ENCODE measurements at regions not wholly inside any gene's neighbourhood (a gene's known extent, or its start where the extent isn't known, plus 50 kb on each side); places are given as distances from the start of the nearest gene placed in this dataset.
"Not testable (repeated sequence)": the region's sequence is repeated elsewhere in the genome, so short reads cannot be mapped to it uniquely, and the experiment has no call there.

- Mint-ChIP-seq H3K4me3 (no peak overlapping the region), H3K9me3 (no peaks in the 10 kb centered on the region), H3K36me3 (ENCODE audit: low read depth) (no peaks in the 10 kb centered on the region), H3K4me1 (ENCODE audit: low read depth) (no peaks in the 10 kb centered on the region), H3K27ac (no peak overlapping the region), H3K27me3 (ENCODE audit: low read depth) (no peaks in the 10 kb centered on the region)
- no peak for DNase-seq
- CTCF ChIA-PET, result no interaction called here
- intact Hi-C loops (cut with micrococcal nuclease), result no loop called here
Measured at GRCh38 chr2:142463047-142463446, 332.2 kb upstream of the LRP1B start.

GRCh38 chr2:142462306-142462705 is 331.5 kb upstream of the LRP1B start:
- DNase-seq, result no peak
- no peaks in the 10 kb centered on the region for H3K36me3 Mint-ChIP-seq (ENCODE audit: low read depth)
- CTCF ChIA-PET, result no interaction called here
- no peak overlapping the region for H3K4me3 Mint-ChIP-seq
- H3K27me3 Mint-ChIP-seq (ENCODE audit: low read depth), result no peaks in the 10 kb centered on the region
- H3K27ac Mint-ChIP-seq, result no peak overlapping the region
- no peaks in the 10 kb centered on the region for H3K4me1 Mint-ChIP-seq (ENCODE audit: low read depth)
- intact Hi-C loops (cut with micrococcal nuclease), result no loop called here
- peaks cover 3% of the 10 kb centered on the region for H3K9me3 Mint-ChIP-seq

- no peak for DNase-seq
- no peaks in the 10 kb centered on the region for H3K4me1 Mint-ChIP-seq (ENCODE audit: low read depth)
- H3K27me3 Mint-ChIP-seq (ENCODE audit: low read depth), result no peaks in the 10 kb centered on the region
- CTCF ChIA-PET, result no interaction called here
- no peak overlapping the region for H3K27ac Mint-ChIP-seq
- intact Hi-C loops (cut with micrococcal nuclease), result no loop called here
- H3K4me3 Mint-ChIP-seq, result no peak overlapping the region
- H3K9me3 Mint-ChIP-seq, result peaks cover 3% of the 10 kb centered on the region
- H3K36me3 Mint-ChIP-seq (ENCODE audit: low read depth), result no peaks in the 10 kb centered on the region
Measured at GRCh38 chr2:142445551-142446072, 314.8 kb upstream of the LRP1B start.

GRCh38 chr2:142445023-142445422 is 314.2 kb upstream of the LRP1B start:
- no peaks in the 10 kb centered on the region for H3K36me3 Mint-ChIP-seq (ENCODE audit: low read depth)
- H3K9me3 Mint-ChIP-seq, result peaks cover 3% of the 10 kb centered on the region
- no peak overlapping the region for H3K4me3 Mint-ChIP-seq
- no peak overlapping the region for H3K27ac Mint-ChIP-seq
- no peaks in the 10 kb centered on the region for H3K4me1 Mint-ChIP-seq (ENCODE audit: low read depth)
- intact Hi-C loops (cut with micrococcal nuclease), result no loop called here
- DNase-seq, result no peak
- H3K27me3 Mint-ChIP-seq (ENCODE audit: low read depth), result no peaks in the 10 kb centered on the region
- CTCF ChIA-PET, result no interaction called here

- DNase-seq, result no peak
- Mint-ChIP-seq H3K4me1 (ENCODE audit: low read depth) (no peaks in the 10 kb centered on the region), H3K36me3 (ENCODE audit: low read depth) (no peaks in the 10 kb centered on the region), H3K4me3 (no peak overlapping the region), H3K27me3 (ENCODE audit: low read depth) (no peaks in the 10 kb centered on the region), H3K9me3 (peaks cover 2% of the 10 kb centered on the region), H3K27ac (no peak overlapping the region)
- intact Hi-C loops (cut with micrococcal nuclease), result no loop called here
- CTCF ChIA-PET, result no interaction called here
Measured at GRCh38 chr2:142435847-142436246, 305.0 kb upstream of the LRP1B start.

- intact Hi-C loops (cut with micrococcal nuclease), result no loop called here
- CTCF ChIA-PET, result no interaction called here
- H3K4me3 Mint-ChIP-seq, result no peak overlapping the region
Measured at GRCh38 chr2:142426064-142426463, 295.2 kb upstream of the LRP1B start.

GRCh38 chr2:142425551-142425950 is 294.7 kb upstream of the LRP1B start:
- Mint-ChIP-seq H3K27ac (no peak overlapping the region), H3K27me3 (ENCODE audit: low read depth) (no peaks in the 10 kb centered on the region), H3K36me3 (ENCODE audit: low read depth) (no peaks in the 10 kb centered on the region), H3K9me3 (no peaks in the 10 kb centered on the region), H3K4me1 (ENCODE audit: low read depth) (no peaks in the 10 kb centered on the region), H3K4me3 (no peak overlapping the region)
- CTCF ChIA-PET, result no interaction called here
- intact Hi-C loops (cut with micrococcal nuclease), result no loop called here
- DNase-seq, result no peak

More at GRCh38 chr2:142426064-142426463, 295.2 kb upstream of the LRP1B start:
- no peak overlapping the region for H3K27ac Mint-ChIP-seq
- no peaks in the 10 kb centered on the region for H3K36me3 Mint-ChIP-seq (ENCODE audit: low read depth)
- H3K27me3 Mint-ChIP-seq (ENCODE audit: low read depth), result no peaks in the 10 kb centered on the region
- H3K9me3 Mint-ChIP-seq, result no peaks in the 10 kb centered on the region
- DNase-seq, result no peak
- H3K4me1 Mint-ChIP-seq (ENCODE audit: low read depth), result no peaks in the 10 kb centered on the region

GRCh38 chr2:142423603-142424002 is 292.8 kb upstream of the LRP1B start:
- Mint-ChIP-seq H3K4me3 (no peak overlapping the region), H3K27me3 (ENCODE audit: low read depth) (no peaks in the 10 kb centered on the region), H3K36me3 (ENCODE audit: low read depth) (no peaks in the 10 kb centered on the region), H3K27ac (no peak overlapping the region), H3K9me3 (no peaks in the 10 kb centered on the region), H3K4me1 (ENCODE audit: low read depth) (no peaks in the 10 kb centered on the region)
- no peak for DNase-seq
- CTCF ChIA-PET, result no interaction called here
- intact Hi-C loops (cut with micrococcal nuclease), result no loop called here

GRCh38 chr2:142422769-142423168 is 292.0 kb upstream of the LRP1B start:
- no peaks in the 10 kb centered on the region for H3K4me1 Mint-ChIP-seq (ENCODE audit: low read depth)

GRCh38 chr2:142422041-142422440 is 291.2 kb upstream of the LRP1B start:
- Mint-ChIP-seq H3K27ac (no peak overlapping the region), H3K27me3 (ENCODE audit: low read depth) (no peaks in the 10 kb centered on the region), H3K4me1 (ENCODE audit: low read depth) (no peaks in the 10 kb centered on the region), H3K9me3 (no peaks in the 10 kb centered on the region), H3K4me3 (no peak overlapping the region), H3K36me3 (ENCODE audit: low read depth) (no peaks in the 10 kb centered on the region)
- DNase-seq, result no peak
- CTCF ChIA-PET, result no interaction called here
- intact Hi-C loops (cut with micrococcal nuclease), result no loop called here

More at GRCh38 chr2:142422769-142423168, 292.0 kb upstream of the LRP1B start:
- DNase-seq, result no peak
- Mint-ChIP-seq H3K27ac (no peak overlapping the region), H3K27me3 (ENCODE audit: low read depth) (no peaks in the 10 kb centered on the region), H3K9me3 (no peaks in the 10 kb centered on the region), H3K4me3 (no peak overlapping the region), H3K36me3 (ENCODE audit: low read depth) (no peaks in the 10 kb centered on the region)
- intact Hi-C loops (cut with micrococcal nuclease), result no loop called here
- CTCF ChIA-PET, result no interaction called here

GRCh38 chr2:142418699-142419098 is 287.9 kb upstream of the LRP1B start:
- intact Hi-C loops (cut with micrococcal nuclease); H3K27ac Mint-ChIP-seq; DNase-seq; H3K4me3 Mint-ChIP-seq; H3K4me1 Mint-ChIP-seq (ENCODE audit: low read depth); H3K9me3 Mint-ChIP-seq; CTCF ChIA-PET; H3K36me3 Mint-ChIP-seq (ENCODE audit: low read depth); H3K27me3 Mint-ChIP-seq (ENCODE audit: low read depth): not testable (repeated sequence)

- H3K4me1 Mint-ChIP-seq (ENCODE audit: low read depth), result no peaks in the 10 kb centered on the region
- no peaks in the 10 kb centered on the region for H3K36me3 Mint-ChIP-seq (ENCODE audit: low read depth)
- H3K9me3 Mint-ChIP-seq, result no peaks in the 10 kb centered on the region
- H3K27me3 Mint-ChIP-seq (ENCODE audit: low read depth), result no peaks in the 10 kb centered on the region
- CTCF ChIA-PET, result no interaction called here
- H3K4me3 Mint-ChIP-seq, result no peak overlapping the region
- no peak overlapping the region for H3K27ac Mint-ChIP-seq
- intact Hi-C loops (cut with micrococcal nuclease), result no loop called here
- no peak for DNase-seq
Measured at GRCh38 chr2:142416996-142417395, 286.2 kb upstream of the LRP1B start.

- no peaks in the 10 kb centered on the region for H3K9me3 Mint-ChIP-seq
- no peak for DNase-seq
- no peaks in the 10 kb centered on the region for H3K36me3 Mint-ChIP-seq (ENCODE audit: low read depth)
- H3K4me1 Mint-ChIP-seq (ENCODE audit: low read depth), result no peaks in the 10 kb centered on the region
- CTCF ChIA-PET, result no interaction called here
- no peaks in the 10 kb centered on the region for H3K27me3 Mint-ChIP-seq (ENCODE audit: low read depth)
- H3K4me3 Mint-ChIP-seq, result no peak overlapping the region
- intact Hi-C loops (cut with micrococcal nuclease), result no loop called here
- no peak overlapping the region for H3K27ac Mint-ChIP-seq
Measured at GRCh38 chr2:142415461-142415860, 284.6 kb upstream of the LRP1B start.

- DNase-seq, result no peak
- Mint-ChIP-seq H3K4me3 (no peak overlapping the region), H3K36me3 (ENCODE audit: low read depth) (no peaks in the 10 kb centered on the region), H3K27ac (no peak overlapping the region), H3K9me3 (peaks cover 11% of the 10 kb centered on the region), H3K27me3 (ENCODE audit: low read depth) (no peaks in the 10 kb centered on the region), H3K4me1 (ENCODE audit: low read depth) (no peaks in the 10 kb centered on the region)
- intact Hi-C loops (cut with micrococcal nuclease), result no loop called here
- CTCF ChIA-PET, result no interaction called here
Measured at GRCh38 chr2:142398212-142398611, 267.4 kb upstream of the LRP1B start.
